ENCODE measurements at regions not wholly inside any gene's neighbourhood (a gene's known extent, or its start where the extent isn't known, plus 50 kb on each side); places are given as distances from the start of the nearest gene placed in this dataset.

DNA sequence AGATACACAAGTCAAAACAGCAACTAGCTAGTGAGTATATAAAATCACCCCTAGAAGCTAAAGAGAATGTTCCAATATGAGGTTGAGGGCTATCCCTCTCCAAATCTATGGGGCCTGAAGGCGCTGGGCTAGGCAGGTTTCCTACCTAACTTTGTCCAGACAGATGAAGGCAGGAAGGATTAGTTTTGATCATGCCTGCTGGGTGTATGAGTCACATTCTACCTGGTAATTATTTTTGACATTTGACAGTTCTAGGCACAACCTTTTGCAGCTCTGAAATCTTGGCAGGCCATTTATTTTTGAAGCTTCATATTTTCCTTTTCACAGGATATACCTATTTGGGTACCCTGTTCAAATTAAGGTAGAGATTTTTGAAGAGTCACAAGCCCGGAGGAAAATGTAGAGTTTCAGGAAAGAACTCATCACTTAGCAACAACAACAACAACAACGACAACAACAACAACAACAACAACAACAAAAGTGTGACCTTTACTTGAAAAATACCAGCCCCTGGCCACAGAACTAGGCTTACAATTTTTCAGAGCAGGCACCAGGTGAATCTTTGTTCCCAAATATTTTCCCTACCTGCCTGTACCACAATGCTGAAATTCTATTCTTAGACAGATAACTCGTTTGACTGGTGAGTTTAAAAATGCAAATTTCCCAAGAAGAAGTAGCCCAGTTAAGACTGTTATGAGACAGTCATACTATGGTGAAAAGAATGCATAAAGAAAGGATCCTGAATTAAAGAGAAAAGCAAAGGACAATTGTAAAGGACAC, 175.5 kb upstream of the TUT7 start:
- no peak for TF ChIP-seq EZH2 (IDR thresholded peaks at IDR 0.05; ENCODE audit: borderline replicate concordance, insufficient read depth, low read depth, low read length, poor library complexity, severe bottlenecking)
- TF ChIP-seq, protein P1, sequence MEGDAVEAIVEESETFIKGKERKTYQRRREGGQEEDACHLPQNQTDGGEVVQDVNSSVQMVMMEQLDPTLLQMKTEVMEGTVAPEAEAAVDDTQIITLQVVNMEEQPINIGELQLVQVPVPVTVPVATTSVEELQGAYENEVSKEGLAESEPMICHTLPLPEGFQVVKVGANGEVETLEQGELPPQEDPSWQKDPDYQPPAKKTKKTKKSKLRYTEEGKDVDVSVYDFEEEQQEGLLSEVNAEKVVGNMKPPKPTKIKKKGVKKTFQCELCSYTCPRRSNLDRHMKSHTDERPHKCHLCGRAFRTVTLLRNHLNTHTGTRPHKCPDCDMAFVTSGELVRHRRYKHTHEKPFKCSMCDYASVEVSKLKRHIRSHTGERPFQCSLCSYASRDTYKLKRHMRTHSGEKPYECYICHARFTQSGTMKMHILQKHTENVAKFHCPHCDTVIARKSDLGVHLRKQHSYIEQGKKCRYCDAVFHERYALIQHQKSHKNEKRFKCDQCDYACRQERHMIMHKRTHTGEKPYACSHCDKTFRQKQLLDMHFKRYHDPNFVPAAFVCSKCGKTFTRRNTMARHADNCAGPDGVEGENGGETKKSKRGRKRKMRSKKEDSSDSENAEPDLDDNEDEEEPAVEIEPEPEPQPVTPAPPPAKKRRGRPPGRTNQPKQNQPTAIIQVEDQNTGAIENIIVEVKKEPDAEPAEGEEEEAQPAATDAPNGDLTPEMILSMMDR (IDR thresholded peaks at IDR 0.05) = no peak
